ENCODE measurements at regions not wholly inside any gene's neighbourhood (a gene's known extent, or its start where the extent isn't known, plus 50 kb on each side); places are given as distances from the start of the nearest gene placed in this dataset.

- TF ChIP-seq CTCF (IDR thresholded peaks at IDR 0.05) (no peak), POLR2A (IDR thresholded peaks at IDR 0.05) (no peak)
Measured at GRCh38 chr14:43475757-43476156, 1031.3 kb downstream of the FSCB start.
